DOHH2 (cell line): ENCODE measurements at regions not wholly inside any gene's neighbourhood (a gene's known extent, or its start where the extent isn't known, plus 50 kb on each side); places are given as distances from the start of the nearest gene placed in this dataset.

Source experiments
- H3F3A ChIP-seq: fragments of 200-600 bp; sonication (generic), shearing (Covaris generic); 2 replicates; pipeline ENCODE4 v1.6.0; 2016; ENCODE audit warnings: antibody characterized with exemption, mild to moderate bottlenecking; ENCODE audit not compliant: control insufficient read depth, insufficient read depth
- H3K27ac ChIP-seq: fragments of 200-600 bp; sonication (generic); 2 replicates; pipeline ENCODE4 v1.5.1; 2014; ENCODE audit warnings: low read depth, mild to moderate bottlenecking, low read length, moderate library complexity
- H3K27me3 ChIP-seq: fragments of 200-600 bp; sonication (generic); 2 replicates; pipeline ENCODE4 v1.6.1; 2014; ENCODE audit warnings: mild to moderate bottlenecking, low read length, mixed read lengths; ENCODE audit not compliant: control insufficient read depth
- H3K36me3 ChIP-seq: fragments of 200-600 bp; sonication (generic); 2 replicates; pipeline ENCODE4 v1.6.1; 2014; ENCODE audit warnings: mild to moderate bottlenecking, low read length, moderate library complexity, mixed read lengths; ENCODE audit not compliant: control insufficient read depth
- H3K4me1 ChIP-seq: fragments of 200-600 bp; sonication (generic); 2 replicates; pipeline ENCODE4 v1.6.1; 2014; ENCODE audit warnings: mild to moderate bottlenecking, low read length, mixed read lengths; ENCODE audit not compliant: control insufficient read depth
- H3K4me2 ChIP-seq: fragments of 200-600 bp; sonication (generic); 2 replicates; pipeline ENCODE4 v1.6.0; 2014; ENCODE audit warnings: mild to moderate bottlenecking, low read length, moderate library complexity
- H3K4me3 ChIP-seq: fragments of 200-600 bp; sonication (generic); 2 replicates; pipeline ENCODE4 v1.5.1; 2014; ENCODE audit warnings: mild to moderate bottlenecking, low read length, mixed read lengths
- H3K79me2 ChIP-seq: fragments of 200-600 bp; sonication (generic); 2 replicates; pipeline ENCODE4 v1.6.1; 2014; ENCODE audit warnings: mild to moderate bottlenecking, low read length, mixed read lengths; ENCODE audit not compliant: control insufficient read depth
- H3K9me2 ChIP-seq: fragments of 200-600 bp; sonication (generic); replicated peaks from 2 replicates; pipeline ENCODE4 v1.6.1; 2014; ENCODE audit warnings: mild to moderate bottlenecking, low read length, mixed read lengths; ENCODE audit not compliant: control insufficient read depth
- H3K9me3 ChIP-seq: fragments of 200-600 bp; sonication (generic); 2 replicates; pipeline ENCODE4 v1.6.1; 2014; ENCODE audit warnings: antibody characterized with exemption, low read length, mixed read lengths; ENCODE audit not compliant: control insufficient read depth, insufficient read depth
- H4K20me1 ChIP-seq: fragments of 200-600 bp; sonication (generic); 2 replicates; pipeline ENCODE4 v1.6.0; 2014; ENCODE audit warnings: low read depth, mild to moderate bottlenecking, antibody characterized with exemption, low read length, moderate library complexity; ENCODE audit not compliant: control insufficient read depth, insufficient read depth
- CTCF ChIP-seq: fragments of 200-600 bp; sonication (generic); IDR thresholded peaks from one replicate; pipeline ENCODE4 v1.5.1; 2014; ENCODE audit warnings: antibody characterized with exemption, mild to moderate bottlenecking, low read depth, low read length; ENCODE audit not compliant: poor library complexity, severe bottlenecking
- EZH2phosphoT487 ChIP-seq: fragments of 200-600 bp; sonication (generic); IDR thresholded peaks from 2 replicates; pipeline ENCODE4 v1.6.1; 2017; ENCODE audit warnings: borderline replicate concordance, mild to moderate bottlenecking, antibody characterized with exemption, low read length, moderate library complexity, mixed read lengths

- no peaks in the 10 kb centered on the region for H3K27me3 ChIP-seq
- no peaks in the 10 kb centered on the region for H3K9me2 ChIP-seq
- no peaks in the 10 kb centered on the region for H3F3A ChIP-seq
- no peak for TF ChIP-seq CTCF
- TF ChIP-seq EZH2phosphoT487 = no peak
- no peaks in the 10 kb centered on the region for H3K36me3 ChIP-seq
- H3K79me2 ChIP-seq = no peaks in the 10 kb centered on the region
- no peaks in the 10 kb centered on the region for H3K9me3 ChIP-seq
- no peak overlapping the region for H3K4me2 ChIP-seq
- no peak overlapping the region for H3K27ac ChIP-seq
- no peaks in the 10 kb centered on the region for H4K20me1 ChIP-seq
- H3K4me1 ChIP-seq = no peaks in the 10 kb centered on the region
- no peak overlapping the region for H3K4me3 ChIP-seq
Observed at GRCh38 chr3:89847955-89848354, 740.5 kb downstream of the EPHA3 start.

GRCh38 chr3:89851974-89852621 lies 744.7 kb downstream of the EPHA3 start:
- Histone ChIP-seq H3K4me3 (no peak overlapping the region), H3K4me2 (no peak overlapping the region), H3K36me3 (no peaks in the 10 kb centered on the region)

GRCh38 chr3:89859757-89860156 lies 752.3 kb downstream of the EPHA3 start:
- no peak overlapping the region for H3K4me3 ChIP-seq
- no peak for TF ChIP-seq CTCF
- no peak for TF ChIP-seq EZH2phosphoT487

More at GRCh38 chr3:89851974-89852621, 744.7 kb downstream of the EPHA3 start:
- Histone ChIP-seq H4K20me1 (no peaks in the 10 kb centered on the region), H3K4me1 (no peaks in the 10 kb centered on the region), H3K9me2 (no peaks in the 10 kb centered on the region), H3F3A (no peaks in the 10 kb centered on the region), H3K27ac (no peak overlapping the region), H3K79me2 (no peaks in the 10 kb centered on the region), H3K9me3 (no peaks in the 10 kb centered on the region), H3K27me3 (no peaks in the 10 kb centered on the region)
- no peak for TF ChIP-seq EZH2phosphoT487
- TF ChIP-seq CTCF = peak; percentile 62

More at GRCh38 chr3:89859757-89860156, 752.3 kb downstream of the EPHA3 start:
- no peaks in the 10 kb centered on the region for H3K79me2 ChIP-seq
- H3K9me2 ChIP-seq = no peaks in the 10 kb centered on the region
- no peaks in the 10 kb centered on the region for H3K9me3 ChIP-seq
- H3K27me3 ChIP-seq = no peaks in the 10 kb centered on the region
- H3K36me3 ChIP-seq = no peaks in the 10 kb centered on the region
- no peaks in the 10 kb centered on the region for H3K4me1 ChIP-seq
- no peak overlapping the region for H3K4me2 ChIP-seq
- no peaks in the 10 kb centered on the region for H3F3A ChIP-seq
- H3K27ac ChIP-seq = no peak overlapping the region
- H4K20me1 ChIP-seq = no peaks in the 10 kb centered on the region
